H1 (cell line): ENCODE measurements at regions not wholly inside any gene's neighbourhood (a gene's known extent, or its start where the extent isn't known, plus 50 kb on each side); places are given as distances from the start of the nearest gene placed in this dataset.

Experiments used
- CTCF ChIA-PET: fragments of 300-600 bp; sonication (Branson Sonifier 250); formaldehyde crosslinking; loops from one replicate; lab custom pipeline; 2021; ENCODE audit not compliant: partially characterized antibody; lab: Charles Lee
- POLR2A ChIA-PET: fragments of 300-600 bp; sonication (Branson Sonifier 250); formaldehyde crosslinking; loops from one replicate; lab custom pipeline; 2021; ENCODE audit warnings: inconsistent platforms; ENCODE audit not compliant: partially characterized antibody; lab: Charles Lee
- DNase-seq, 2 experiments: peaks; one replicate each; pipeline versions ENCODE4 v3.0.0 to v3.0.0-alpha.2; 2010 to 2022; ENCODE audit warnings: low spot score in 2 of 2, low read depth in 1 of 2, mixed read lengths in 1 of 2
- FAIRE-seq: peaks from 2 replicates; lab custom pipeline; 2011; peaks lifted over from hg19 to GRCh38; lab: Jason Lieb, UNC
- H2AFZ ChIP-seq: 2 replicates; pipeline ENCODE4 v1.8.1; 2012; ENCODE audit warnings: low read length, inconsistent platforms
- H2AK5ac ChIP-seq: 2 replicates; pipeline ENCODE4 v1.6.1; 2013; ENCODE audit warnings: low read depth, low read length
- H2BK120ac ChIP-seq: replicated peaks from 2 replicates; pipeline ENCODE3; 2013; ENCODE audit warnings: low read depth, low read length, inconsistent platforms
- H2BK12ac ChIP-seq: 2 replicates; pipeline ENCODE4 v1.6.1; 2013; ENCODE audit warnings: low read depth, low read length
- H2BK15ac ChIP-seq: 2 replicates; pipeline ENCODE4 v1.6.1; 2013; ENCODE audit warnings: low read length
- H2BK20ac ChIP-seq: 2 replicates; pipeline ENCODE4 v1.6.1; 2013; ENCODE audit warnings: low read length
- H2BK5ac ChIP-seq: 2 replicates; pipeline ENCODE4 v1.6.1; 2013; ENCODE audit warnings: low read depth, low read length
- H3K14ac ChIP-seq: 2 replicates; pipeline ENCODE4 v1.6.1; 2013; ENCODE audit warnings: inconsistent platforms; ENCODE audit not compliant: insufficient read length
- H3K18ac ChIP-seq: 2 replicates; pipeline ENCODE4 v1.6.1; 2013; ENCODE audit warnings: low read length; ENCODE audit errors: extremely low read depth
- H3K23ac ChIP-seq: 2 replicates; pipeline ENCODE4 v1.6.1; 2013; ENCODE audit warnings: inconsistent platforms; ENCODE audit not compliant: insufficient read length
- H3K23me2 ChIP-seq: 2 replicates; pipeline ENCODE4 v1.6.1; 2013; ENCODE audit warnings: low read depth, low read length
- H3K27ac ChIP-seq: 2 replicates; pipeline ENCODE4 v1.6.1; 2011; ENCODE audit warnings: low read depth, low read length, inconsistent platforms
- H3K27me3 ChIP-seq, 4 experiments: replicated peaks in 1 of 4; 1 replicate in 1 of 4; 2 replicates in 3 of 4; pipeline versions ENCODE4 v1.6.1 to v1.8.1; 2011 to 2013; ENCODE audit warnings: low read length in 3 of 4, mild to moderate bottlenecking in 3 of 4, inconsistent platforms in 2 of 4, mixed read lengths in 2 of 4, moderate library complexity in 1 of 4; ENCODE audit not compliant: control insufficient read depth in 3 of 4, insufficient read depth in 3 of 4; ENCODE audit errors: extremely low read depth in 1 of 4
- H3K36me3 ChIP-seq, 4 experiments: 2 replicates each; pipeline versions ENCODE4 v1.6.1 to v1.8.1; 2011 to 2013; ENCODE audit warnings: mild to moderate bottlenecking in 4 of 4, low read length in 3 of 4, moderate library complexity in 2 of 4, control low read depth in 1 of 4, inconsistent platforms in 1 of 4; ENCODE audit not compliant: insufficient read depth in 4 of 4, control insufficient read depth in 2 of 4
- H3K4ac ChIP-seq: replicated peaks from 2 replicates; pipeline ENCODE3; 2013; ENCODE audit warnings: low read length, low read depth, mixed read lengths, inconsistent platforms; ENCODE audit not compliant: insufficient read length
- H3K4me1 ChIP-seq, 4 experiments: replicated peaks in 1 of 4; 1 replicate in 1 of 4; 2 replicates in 3 of 4; pipeline versions ENCODE4 v1.6.1 to v1.8.1; 2011 to 2013; ENCODE audit warnings: low read length in 3 of 4, inconsistent platforms in 2 of 4, mixed read lengths in 1 of 4; ENCODE audit not compliant: insufficient read depth in 4 of 4, control insufficient read depth in 3 of 4
- H3K4me2 ChIP-seq, 2 experiments: 2 replicates each; pipeline versions ENCODE4 v1.6.1 to v1.8.1; 2011 to 2013; ENCODE audit warnings: low read depth in 2 of 2, low read length in 2 of 2, control low read depth in 1 of 2, inconsistent platforms in 1 of 2, mild to moderate bottlenecking in 1 of 2; ENCODE audit not compliant: insufficient read depth in 1 of 2
- H3K4me3 ChIP-seq, 4 experiments: fragments of 200-600, 300-600 bp in 1 of 4; sonication (generic), shearing (Covaris generic), sonication (Bioruptor Twin) in 1 of 4; 2 replicates each; pipeline versions ENCODE4 v1.5.1 to v1.8.1; 2011 to 2016; ENCODE audit warnings: low read length in 4 of 4, low read depth in 3 of 4, control low read depth in 2 of 4, inconsistent platforms in 2 of 4, mild to moderate bottlenecking in 2 of 4, mixed read lengths in 1 of 4, moderate library complexity in 1 of 4; ENCODE audit not compliant: insufficient read depth in 2 of 4; ENCODE audit errors: extremely low read depth in 1 of 4
- H3K56ac ChIP-seq: replicated peaks from 2 replicates; pipeline ENCODE3; 2013; ENCODE audit warnings: low read depth, mild to moderate bottlenecking, mixed read lengths, low read length, inconsistent platforms; ENCODE audit not compliant: insufficient read length
- H3K79me1 ChIP-seq: 2 replicates; pipeline ENCODE4 v1.6.1; 2013; ENCODE audit warnings: low read depth, low read length, control low read depth
- H3K79me2 ChIP-seq, 2 experiments: 2 replicates each; pipeline versions ENCODE4 v1.6.1 to v1.8.1; 2012 to 2013; ENCODE audit warnings: low read length in 2 of 2, mild to moderate bottlenecking in 2 of 2, inconsistent platforms in 1 of 2; ENCODE audit not compliant: insufficient read depth in 2 of 2, control insufficient read depth in 1 of 2
- H3K9ac ChIP-seq, 4 experiments: replicated peaks in 1 of 4; 1 replicate in 1 of 4; 2 replicates in 3 of 4; pipeline versions ENCODE4 v1.6.1 to v1.8.1; 2011 to 2013; ENCODE audit warnings: low read depth in 3 of 4, low read length in 3 of 4, control low read depth in 2 of 4, mild to moderate bottlenecking in 2 of 4, moderate library complexity in 2 of 4, inconsistent platforms in 1 of 4; ENCODE audit errors: extremely low read depth in 1 of 4
- H3K9me3 ChIP-seq, 2 experiments: 2 replicates each; pipeline versions ENCODE4 v1.6.1 to v1.8.1; 2012 to 2013; ENCODE audit warnings: mild to moderate bottlenecking in 2 of 2, moderate library complexity in 2 of 2, control low read depth in 1 of 2, inconsistent platforms in 1 of 2, low read depth in 1 of 2, low read length in 1 of 2, mixed read lengths in 1 of 2; ENCODE audit not compliant: insufficient read depth in 2 of 2
- H4K20me1 ChIP-seq, 2 experiments: replicated peaks in 1 of 2; 2 replicates each; pipeline versions ENCODE3 to v1.8.1; 2011 to 2013; ENCODE audit warnings: inconsistent platforms in 2 of 2, low read length in 2 of 2, mild to moderate bottlenecking in 1 of 2; ENCODE audit not compliant: insufficient read depth in 2 of 2, control insufficient read depth in 1 of 2
- H4K5ac ChIP-seq: 2 replicates; pipeline ENCODE4 v1.6.1; 2013; ENCODE audit warnings: low read length, low read depth, mixed read lengths, inconsistent platforms; ENCODE audit not compliant: insufficient read length
- H4K8ac ChIP-seq: 2 replicates; pipeline ENCODE4 v1.8.0; 2013; ENCODE audit warnings: mild to moderate bottlenecking, moderate library complexity, low read length, inconsistent platforms; ENCODE audit not compliant: insufficient read depth; ENCODE audit errors: extremely low read depth
- H4K91ac ChIP-seq: replicated peaks from 2 replicates; pipeline ENCODE3; 2013; ENCODE audit warnings: low read length, mixed read lengths, inconsistent platforms; ENCODE audit not compliant: insufficient read length
- ASH2L ChIP-seq: fragments of 200-600, 300-600 bp; sonication (generic); IDR thresholded peaks from one replicate; pipeline ENCODE4 v1.7.1; 2017; ENCODE audit warnings: low read length
- CBX8 ChIP-seq: fragments of 300-800, 300-1000 bp; sonication (generic); IDR thresholded peaks from 2 replicates; pipeline ENCODE4 v1.7.1; 2016; ENCODE audit warnings: low read depth, low read length, borderline replicate concordance
- EZH2 ChIP-seq: fragments of 200-600 bp; sonication (generic); IDR thresholded peaks from 2 replicates; pipeline ENCODE4 v1.7.1; 2012; ENCODE audit warnings: low read depth, mild to moderate bottlenecking, moderate library complexity, low read length, inconsistent platforms; ENCODE audit not compliant: severe bottlenecking
- FOSL1 ChIP-seq: IDR thresholded peaks from 2 replicates; pipeline ENCODE4 v1.6.1; 2011; ENCODE audit warnings: mild to moderate bottlenecking, low read depth, low read length, moderate library complexity; ENCODE audit not compliant: insufficient read depth
- JUN ChIP-seq: IDR thresholded peaks from 2 replicates; pipeline ENCODE4 v1.6.1; 2011; ENCODE audit warnings: low read depth, mild to moderate bottlenecking, improper control_type of control experiment, low read length
- PHF8 ChIP-seq: fragments of 200-600 bp; sonication (generic); conservative IDR thresholded peaks from 2 replicates; pipeline ENCODE4 v1.7.1; 2012; ENCODE audit warnings: low read depth, mild to moderate bottlenecking, inconsistent platforms, low read length, moderate library complexity
- POU5F1 ChIP-seq: IDR thresholded peaks from 2 replicates; pipeline ENCODE4 v1.6.1; 2011; ENCODE audit warnings: low read depth, mild to moderate bottlenecking, low read length, moderate library complexity
- RFX5 ChIP-seq: IDR thresholded peaks from 2 replicates; pipeline ENCODE4 v1.6.1; 2011; ENCODE audit warnings: low read depth, low read length, improper control_type of control experiment, borderline replicate concordance
- RXRA ChIP-seq: IDR thresholded peaks from 2 replicates; pipeline ENCODE4 v1.6.1; 2011; ENCODE audit warnings: low read depth, mild to moderate bottlenecking, low read length, moderate library complexity; ENCODE audit not compliant: insufficient read depth
- SIN3A ChIP-seq, 2 experiments: IDR thresholded peaks in 1 of 2; conservative IDR thresholded peaks in 1 of 2; 2 replicates each; pipeline ENCODE4 v1.6.1; 2011 to 2012; ENCODE audit warnings: low read length in 2 of 2, improper control_type of control experiment in 1 of 2, low read depth in 1 of 2, mild to moderate bottlenecking in 1 of 2
- WGBS, 2 experiments: shearing (Covaris generic) in 1 of 2; methylation state at CpG; one replicate each; pipeline versions ENCODE4 v1.1.6 to v1.1.7; 2013 to 2015; ENCODE audit warnings: low lambda C conversion rate in 2 of 2, mixed read lengths in 2 of 2, inconsistent platforms in 1 of 2, low coverage in 1 of 2, missing lambda C conversion rate in 1 of 2; ENCODE audit not compliant: insufficient replicate concordance in 2 of 2, insufficient coverage in 1 of 2, insufficient read length in 1 of 2; ENCODE audit errors: extremely low coverage in 1 of 2, missing lambda C conversion rate in 1 of 2; 5-methylcytosine and 5-hydroxymethylcytosine counted together
- TF ChIP-seq, protein P1 (sequence below): IDR thresholded peaks from 2 replicates; pipeline ENCODE4 v1.6.1; 2012; ENCODE audit warnings: low read length, inconsistent platforms

DNA sequence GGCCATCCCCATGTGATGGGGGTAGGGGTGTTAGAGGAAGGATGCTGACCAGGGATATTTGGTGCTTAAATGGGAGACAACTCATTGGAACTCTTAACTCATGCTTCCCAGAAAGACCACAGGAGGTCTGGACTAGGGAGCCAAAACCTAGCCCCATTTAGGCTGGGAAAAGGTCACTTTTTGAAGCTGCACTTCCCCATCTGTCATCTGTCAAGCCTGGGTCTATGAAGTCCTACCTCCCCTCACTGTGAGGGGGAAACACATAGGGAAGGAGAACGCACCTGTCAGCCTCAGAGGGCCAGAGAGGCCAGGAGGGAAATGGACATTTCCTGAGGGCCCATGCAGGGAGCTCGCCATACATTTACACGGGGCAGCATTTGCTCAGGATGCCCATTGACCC is 321.0 kb downstream of the BCL11B start:
- H3K36me3 ChIP-seq: no peaks in the 10 kb centered on the region; a peak in 1 of 8 replicates
- ChIA-PET POLR2A (no interaction called here), CTCF (no interaction called here)
- H4K20me1 ChIP-seq: no peaks in the 10 kb centered on the region
- H2BK5ac ChIP-seq: no peak overlapping the region
- no peaks in the 10 kb centered on the region for H3K9me3 ChIP-seq
- no peak overlapping the region for H3K14ac ChIP-seq
- H3K9ac ChIP-seq: no peak overlapping the region
- H2BK120ac ChIP-seq: no peak overlapping the region
- no peak overlapping the region for H4K91ac ChIP-seq
- H3K4me2 ChIP-seq: no peak overlapping the region
- no peak overlapping the region for H2BK20ac ChIP-seq
- DNase-seq (no peak), FAIRE-seq (no peak)
- H3K18ac ChIP-seq: no peak overlapping the region
- no peaks in the 10 kb centered on the region for H3K79me2 ChIP-seq
- WGBS, 2 experiments: 82% methylated on average over 2 of the region's 3 CpGs; no CpG with 5 or more reads in 1 of the 2 experiments
- no peak overlapping the region for H2BK12ac ChIP-seq
- H3K23ac ChIP-seq: no peak overlapping the region
- H3K56ac ChIP-seq: no peak overlapping the region
- no peak overlapping the region for H2AK5ac ChIP-seq
- no peak overlapping the region; the same call in 1 of the 2 replicates for H4K8ac ChIP-seq
- no peak overlapping the region for H3K27ac ChIP-seq
- no peak overlapping the region for H3K4me3 ChIP-seq
- no peaks in the 10 kb centered on the region for H3K27me3 ChIP-seq
- H3K79me1 ChIP-seq: no peaks in the 10 kb centered on the region
- H4K5ac ChIP-seq: no peak overlapping the region
- H2AFZ ChIP-seq: no peak overlapping the region
- peaks cover 0 to 3% (median 0%) of the 10 kb centered on the region in 4 experiments; a peak in 2 of 7 replicates for H3K4me1 ChIP-seq
- no peak overlapping the region for H3K4ac ChIP-seq
- H2BK15ac ChIP-seq: no peak overlapping the region
- no peaks in the 10 kb centered on the region for H3K23me2 ChIP-seq
- TF ChIP-seq RXRA (no peak), PHF8 (no peak), RFX5 (no peak), JUN (no peak), EZH2 (no peak), SIN3A (conservative IDR thresholded peaks at IDR 0.05 in 1 of 2, IDR thresholded peaks at IDR 0.05 in 1 of 2; ENCODE audit: low read depth in 1 of 2, low read length in 2 of 2) (no peak), ASH2L (no peak), FOSL1 (no peak), CBX8 (no peak), POU5F1 (no peak)
- TF ChIP-seq, protein P1, sequence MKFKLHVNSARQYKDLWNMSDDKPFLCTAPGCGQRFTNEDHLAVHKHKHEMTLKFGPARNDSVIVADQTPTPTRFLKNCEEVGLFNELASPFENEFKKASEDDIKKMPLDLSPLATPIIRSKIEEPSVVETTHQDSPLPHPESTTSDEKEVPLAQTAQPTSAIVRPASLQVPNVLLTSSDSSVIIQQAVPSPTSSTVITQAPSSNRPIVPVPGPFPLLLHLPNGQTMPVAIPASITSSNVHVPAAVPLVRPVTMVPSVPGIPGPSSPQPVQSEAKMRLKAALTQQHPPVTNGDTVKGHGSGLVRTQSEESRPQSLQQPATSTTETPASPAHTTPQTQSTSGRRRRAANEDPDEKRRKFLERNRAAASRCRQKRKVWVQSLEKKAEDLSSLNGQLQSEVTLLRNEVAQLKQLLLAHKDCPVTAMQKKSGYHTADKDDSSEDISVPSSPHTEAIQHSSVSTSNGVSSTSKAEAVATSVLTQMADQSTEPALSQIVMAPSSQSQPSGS: no peak
